IPS-18a (cell line): ENCODE measurements at regions not wholly inside any gene's neighbourhood (a gene's known extent, or its start where the extent isn't known, plus 50 kb on each side); places are given as distances from the start of the nearest gene placed in this dataset.
"Not testable (repeated sequence)": the region's sequence is repeated elsewhere in the genome, so short reads cannot be mapped to it uniquely, and the experiment has no call there.

Source experiments
- H3K27ac ChIP-seq: one replicate; pipeline ENCODE4 v1.5.1; 2013; ENCODE audit warnings: low read length
- H3K27me3 ChIP-seq: one replicate; pipeline ENCODE4 v1.6.1; 2013; ENCODE audit warnings: mild to moderate bottlenecking, low read length; ENCODE audit not compliant: control insufficient read depth, insufficient read depth
- H3K36me3 ChIP-seq: one replicate; pipeline ENCODE4 v1.6.1; 2013; ENCODE audit warnings: low read depth, low read length; ENCODE audit not compliant: control insufficient read depth
- H3K4me1 ChIP-seq: one replicate; pipeline ENCODE4 v1.6.1; 2013; ENCODE audit warnings: low read depth, low read length; ENCODE audit not compliant: control insufficient read depth
- H3K4me3 ChIP-seq: one replicate; pipeline ENCODE4 v1.5.1; 2013; ENCODE audit warnings: low read length
- H3K9ac ChIP-seq: one replicate; pipeline ENCODE4 v1.6.1; 2013; ENCODE audit warnings: mild to moderate bottlenecking, low read length, moderate library complexity
- H3K9me3 ChIP-seq: one replicate; pipeline ENCODE4 v1.6.1; 2013; ENCODE audit warnings: low read depth, low read length; ENCODE audit not compliant: control insufficient read depth

- Histone ChIP-seq H3K9ac (no peak overlapping the region), H3K36me3 (no peaks in the 10 kb centered on the region), H3K27ac (no peak overlapping the region), H3K4me3 (no peak overlapping the region), H3K27me3 (no peaks in the 10 kb centered on the region), H3K4me1 (no peaks in the 10 kb centered on the region), H3K9me3 (no peaks in the 10 kb centered on the region)
Observed at GRCh38 chr2:136295168-136295567, 177.2 kb upstream of the CXCR4 start.

- no peak overlapping the region for H3K4me3 ChIP-seq
- H3K27me3 ChIP-seq: no peaks in the 10 kb centered on the region
- no peaks in the 10 kb centered on the region for H3K9me3 ChIP-seq
- H3K9ac ChIP-seq: no peak overlapping the region
- H3K36me3 ChIP-seq: no peaks in the 10 kb centered on the region
- no peak overlapping the region for H3K27ac ChIP-seq
- H3K4me1 ChIP-seq: no peaks in the 10 kb centered on the region
Observed at GRCh38 chr2:136291871-136292270, 173.9 kb upstream of the CXCR4 start.

DNA sequence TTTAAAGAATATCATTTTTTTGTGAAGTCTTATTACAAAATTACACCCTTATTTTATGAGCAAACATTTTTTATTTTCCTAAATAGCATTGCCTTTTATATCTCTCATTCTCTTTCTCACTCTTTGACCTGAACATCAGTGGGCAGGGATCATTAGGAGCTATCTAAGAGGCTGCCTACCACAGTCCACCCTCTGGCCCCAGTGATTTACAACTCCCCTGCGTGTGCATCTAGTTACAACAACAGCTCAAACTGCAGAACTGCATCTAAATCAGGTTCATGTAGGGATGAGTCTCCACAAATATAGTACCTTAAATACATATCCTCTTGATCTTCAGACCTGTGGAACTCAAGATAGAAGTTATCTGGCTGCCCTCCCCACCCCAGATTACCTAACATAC, 172.4 kb upstream of the CXCR4 start:
- no peaks in the 10 kb centered on the region for H3K9me3 ChIP-seq
- H3K9ac ChIP-seq: no peak overlapping the region
- no peak overlapping the region for H3K27ac ChIP-seq
- no peak overlapping the region for H3K4me3 ChIP-seq
- no peaks in the 10 kb centered on the region for H3K27me3 ChIP-seq
- H3K36me3 ChIP-seq: no peaks in the 10 kb centered on the region
- H3K4me1 ChIP-seq: no peaks in the 10 kb centered on the region

- H3K27ac ChIP-seq: no peak overlapping the region
- no peaks in the 10 kb centered on the region for H3K27me3 ChIP-seq
- no peak overlapping the region for H3K9ac ChIP-seq
- H3K36me3 ChIP-seq: no peaks in the 10 kb centered on the region
- H3K9me3 ChIP-seq: no peaks in the 10 kb centered on the region
- H3K4me3 ChIP-seq: no peak overlapping the region
- H3K4me1 ChIP-seq: no peaks in the 10 kb centered on the region
Observed at GRCh38 chr2:136288249-136288648, 170.3 kb upstream of the CXCR4 start.

- Histone ChIP-seq H3K9ac (no peak overlapping the region), H3K27me3 (no peaks in the 10 kb centered on the region), H3K4me1 (no peaks in the 10 kb centered on the region), H3K36me3 (no peaks in the 10 kb centered on the region), H3K9me3 (no peaks in the 10 kb centered on the region), H3K4me3 (no peak overlapping the region), H3K27ac (no peak overlapping the region)
Observed at GRCh38 chr2:136286423-136286822, 168.5 kb upstream of the CXCR4 start.

DNA sequence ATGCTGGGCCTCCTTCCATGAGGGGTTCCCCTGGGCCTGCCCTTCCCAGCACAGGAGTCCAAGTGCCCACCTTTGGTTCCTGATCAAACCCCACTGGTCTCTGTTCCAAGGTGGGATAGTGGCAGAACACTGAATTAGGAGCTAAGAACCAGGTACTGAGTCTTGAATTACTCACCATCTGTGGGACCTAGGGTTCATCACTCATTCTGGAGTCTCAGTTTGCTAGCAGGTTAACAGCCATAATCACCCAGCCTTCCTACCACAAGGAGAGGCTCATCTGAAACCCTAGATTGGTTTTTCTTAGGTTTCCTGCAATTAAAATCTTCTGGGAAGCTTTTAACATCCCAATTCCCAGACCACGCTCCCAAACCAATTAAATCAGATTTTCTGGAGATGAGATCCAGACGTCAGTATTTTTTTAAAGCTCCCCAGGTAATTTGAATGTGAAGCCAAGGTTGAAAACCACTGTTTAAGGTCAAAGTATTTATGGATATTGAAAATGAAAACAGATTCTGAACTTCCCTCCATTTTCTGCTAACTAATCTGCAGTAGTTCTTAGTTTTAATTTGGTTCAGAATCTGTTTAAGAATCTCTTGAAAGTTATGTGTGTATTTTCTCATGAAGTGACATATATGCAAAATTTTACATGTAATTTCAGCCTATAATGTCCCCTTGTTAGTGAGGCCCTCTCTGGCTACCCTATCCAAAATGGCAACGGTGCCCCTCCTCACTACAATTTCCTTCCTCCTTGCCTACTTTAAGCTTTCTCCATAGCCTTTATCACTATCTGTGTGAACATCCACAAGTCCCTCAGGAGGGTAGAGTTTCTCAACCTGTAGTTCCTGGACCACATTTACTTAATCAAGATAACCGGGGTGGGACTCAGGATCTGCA, 166.5 kb upstream of the CXCR4 start:
- H3K27ac ChIP-seq: no peak overlapping the region
- H3K36me3 ChIP-seq: no peaks in the 10 kb centered on the region
- H3K4me1 ChIP-seq: no peaks in the 10 kb centered on the region
- H3K9ac ChIP-seq: no peak overlapping the region
- H3K27me3 ChIP-seq: no peaks in the 10 kb centered on the region
- no peaks in the 10 kb centered on the region for H3K9me3 ChIP-seq
- H3K4me3 ChIP-seq: no peak overlapping the region

GRCh38 chr2:136282251-136282650, 164.3 kb upstream of the CXCR4 start:
- H3K27ac ChIP-seq: no peak overlapping the region
- no peak overlapping the region for H3K4me3 ChIP-seq
- no peaks in the 10 kb centered on the region for H3K4me1 ChIP-seq
- no peaks in the 10 kb centered on the region for H3K9me3 ChIP-seq
- H3K9ac ChIP-seq: no peak overlapping the region
- H3K36me3 ChIP-seq: no peaks in the 10 kb centered on the region
- no peaks in the 10 kb centered on the region for H3K27me3 ChIP-seq

- Histone ChIP-seq H3K9ac (no peak overlapping the region), H3K9me3 (no peaks in the 10 kb centered on the region), H3K36me3 (no peaks in the 10 kb centered on the region)
Observed at GRCh38 chr2:136281281-136282114, 163.5 kb upstream of the CXCR4 start.

DNA sequence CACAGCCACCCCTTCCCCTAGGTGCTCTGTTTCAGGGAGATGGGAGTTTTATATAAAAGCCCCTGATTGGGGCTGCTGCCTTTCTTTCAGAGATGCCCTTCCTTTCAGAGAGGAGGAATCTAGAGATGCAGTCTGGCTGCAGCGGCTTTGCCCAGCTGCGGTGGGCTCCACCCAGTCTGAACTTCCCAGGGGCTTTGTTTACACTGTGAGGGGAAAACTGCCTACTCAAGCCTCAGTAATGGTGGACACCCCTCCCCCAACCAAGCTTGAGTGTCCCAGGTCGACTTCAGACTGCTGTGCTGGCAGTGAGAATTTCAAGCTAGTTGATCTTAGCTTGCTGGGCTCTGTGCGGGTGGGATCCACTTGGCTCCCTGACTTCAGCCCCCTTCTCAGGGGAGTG, 148.4 kb upstream of the CXCR4 start:
- not testable (repeated sequence) for H3K4me3 ChIP-seq, H3K36me3 ChIP-seq, H3K27me3 ChIP-seq, H3K9ac ChIP-seq, H3K27ac ChIP-seq, H3K9me3 ChIP-seq, H3K4me1 ChIP-seq

More at GRCh38 chr2:136281281-136282114, 163.5 kb upstream of the CXCR4 start:
- no peaks in the 10 kb centered on the region for H3K4me1 ChIP-seq
- H3K27me3 ChIP-seq: no peaks in the 10 kb centered on the region
- H3K27ac ChIP-seq: no peak overlapping the region
- H3K4me3 ChIP-seq: no peak overlapping the region

GRCh38 chr2:136259551-136259950, 141.6 kb upstream of the CXCR4 start:
- H3K27me3 ChIP-seq: no peaks in the 10 kb centered on the region
- no peak overlapping the region for H3K27ac ChIP-seq
- H3K36me3 ChIP-seq: no peaks in the 10 kb centered on the region
- no peak overlapping the region for H3K9ac ChIP-seq
- no peaks in the 10 kb centered on the region for H3K4me1 ChIP-seq
- no peak overlapping the region for H3K4me3 ChIP-seq
- no peaks in the 10 kb centered on the region for H3K9me3 ChIP-seq

- H3K9me3 ChIP-seq: no peaks in the 10 kb centered on the region
- H3K36me3 ChIP-seq: no peaks in the 10 kb centered on the region
- no peaks in the 10 kb centered on the region for H3K4me1 ChIP-seq
- H3K27me3 ChIP-seq: no peaks in the 10 kb centered on the region
- no peak overlapping the region for H3K27ac ChIP-seq
- H3K4me3 ChIP-seq: no peak overlapping the region
- H3K9ac ChIP-seq: no peak overlapping the region
Observed at GRCh38 chr2:136257893-136258292, 139.9 kb upstream of the CXCR4 start.
